GM23338 (cell line): ENCODE measurements at regions not wholly inside any gene's neighbourhood (a gene's known extent, or its start where the extent isn't known, plus 50 kb on each side); places are given as distances from the start of the nearest gene placed in this dataset.

Source experiments
- CREB1 ChIP-seq: fragments of 250-450 bp; sonication (Bioruptor Pico); IDR thresholded peaks from 2 replicates; pipeline ENCODE4 v1.5.0; 2020; ENCODE audit warnings: low read depth, mild to moderate bottlenecking, moderate library complexity
- CTCF ChIP-seq, 2 experiments: fragments of 200-600 bp in 1 of 2; sonication (generic) in 1 of 2; conservative IDR thresholded peaks; 2 replicates each; pipeline versions ENCODE4 v1.5.1 to v1.6.1; 2016 to 2017; ENCODE audit warnings: antibody characterized with exemption in 2 of 2, low read depth in 2 of 2, mild to moderate bottlenecking in 2 of 2, moderate library complexity in 1 of 2
- EZH2 ChIP-seq: fragments of 200-600 bp; sonication (generic); IDR thresholded peaks from one replicate; pipeline ENCODE4 v1.8.0; 2017; ENCODE audit warnings: antibody characterized with exemption, mild to moderate bottlenecking, low read depth; ENCODE audit not compliant: unreplicated experiment
- EZH2phosphoT487 ChIP-seq: fragments of 200-600 bp; sonication (generic); IDR thresholded peaks from one replicate; pipeline ENCODE4 v1.8.1; 2018; ENCODE audit warnings: antibody characterized with exemption; ENCODE audit not compliant: unreplicated experiment
- JUNB ChIP-seq: IDR thresholded peaks from one replicate; pipeline ENCODE4 v1.6.1; 2016; ENCODE audit warnings: antibody characterized with exemption; ENCODE audit not compliant: unreplicated experiment
- NANOG ChIP-seq: IDR thresholded peaks from 2 replicates; pipeline ENCODE4 v1.6.1; 2016; ENCODE audit warnings: antibody characterized with exemption, borderline replicate concordance
- POLR2AphosphoS5 ChIP-seq: IDR thresholded peaks from 2 replicates; pipeline ENCODE4 v1.6.1; 2016; ENCODE audit warnings: antibody characterized with exemption, low read depth
- TF ChIP-seq, protein P1 (sequence below): IDR thresholded peaks from one replicate; pipeline ENCODE4 v1.6.1; 2018; ENCODE audit warnings: antibody characterized with exemption; ENCODE audit not compliant: unreplicated experiment
- TF ChIP-seq, protein P2 (sequence below): IDR thresholded peaks from 2 replicates; pipeline ENCODE4 v1.6.1; 2016; ENCODE audit warnings: antibody characterized with exemption

GRCh38 chr13:33537026-33537425 is 251.5 kb upstream of the STARD13 start:
- TF ChIP-seq POLR2AphosphoS5 (no peak), CTCF (conservative IDR thresholded peaks at IDR 0.05; ENCODE audit: low read depth in 2 of 2) (no peak), EZH2 (no peak), CREB1 (CRISPR knock-in tag) (no peak), EZH2phosphoT487 (no peak), JUNB (no peak), NANOG (no peak)
- TF ChIP-seq, protein P1, sequence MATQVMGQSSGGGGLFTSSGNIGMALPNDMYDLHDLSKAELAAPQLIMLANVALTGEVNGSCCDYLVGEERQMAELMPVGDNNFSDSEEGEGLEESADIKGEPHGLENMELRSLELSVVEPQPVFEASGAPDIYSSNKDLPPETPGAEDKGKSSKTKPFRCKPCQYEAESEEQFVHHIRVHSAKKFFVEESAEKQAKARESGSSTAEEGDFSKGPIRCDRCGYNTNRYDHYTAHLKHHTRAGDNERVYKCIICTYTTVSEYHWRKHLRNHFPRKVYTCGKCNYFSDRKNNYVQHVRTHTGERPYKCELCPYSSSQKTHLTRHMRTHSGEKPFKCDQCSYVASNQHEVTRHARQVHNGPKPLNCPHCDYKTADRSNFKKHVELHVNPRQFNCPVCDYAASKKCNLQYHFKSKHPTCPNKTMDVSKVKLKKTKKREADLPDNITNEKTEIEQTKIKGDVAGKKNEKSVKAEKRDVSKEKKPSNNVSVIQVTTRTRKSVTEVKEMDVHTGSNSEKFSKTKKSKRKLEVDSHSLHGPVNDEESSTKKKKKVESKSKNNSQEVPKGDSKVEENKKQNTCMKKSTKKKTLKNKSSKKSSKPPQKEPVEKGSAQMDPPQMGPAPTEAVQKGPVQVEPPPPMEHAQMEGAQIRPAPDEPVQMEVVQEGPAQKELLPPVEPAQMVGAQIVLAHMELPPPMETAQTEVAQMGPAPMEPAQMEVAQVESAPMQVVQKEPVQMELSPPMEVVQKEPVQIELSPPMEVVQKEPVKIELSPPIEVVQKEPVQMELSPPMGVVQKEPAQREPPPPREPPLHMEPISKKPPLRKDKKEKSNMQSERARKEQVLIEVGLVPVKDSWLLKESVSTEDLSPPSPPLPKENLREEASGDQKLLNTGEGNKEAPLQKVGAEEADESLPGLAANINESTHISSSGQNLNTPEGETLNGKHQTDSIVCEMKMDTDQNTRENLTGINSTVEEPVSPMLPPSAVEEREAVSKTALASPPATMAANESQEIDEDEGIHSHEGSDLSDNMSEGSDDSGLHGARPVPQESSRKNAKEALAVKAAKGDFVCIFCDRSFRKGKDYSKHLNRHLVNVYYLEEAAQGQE: no peak
- TF ChIP-seq, protein P2, sequence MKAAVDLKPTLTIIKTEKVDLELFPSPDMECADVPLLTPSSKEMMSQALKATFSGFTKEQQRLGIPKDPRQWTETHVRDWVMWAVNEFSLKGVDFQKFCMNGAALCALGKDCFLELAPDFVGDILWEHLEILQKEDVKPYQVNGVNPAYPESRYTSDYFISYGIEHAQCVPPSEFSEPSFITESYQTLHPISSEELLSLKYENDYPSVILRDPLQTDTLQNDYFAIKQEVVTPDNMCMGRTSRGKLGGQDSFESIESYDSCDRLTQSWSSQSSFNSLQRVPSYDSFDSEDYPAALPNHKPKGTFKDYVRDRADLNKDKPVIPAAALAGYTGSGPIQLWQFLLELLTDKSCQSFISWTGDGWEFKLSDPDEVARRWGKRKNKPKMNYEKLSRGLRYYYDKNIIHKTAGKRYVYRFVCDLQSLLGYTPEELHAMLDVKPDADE: no peak
